ENCODE measurements at regions not wholly inside any gene's neighbourhood (a gene's known extent, or its start where the extent isn't known, plus 50 kb on each side); places are given as distances from the start of the nearest gene placed in this dataset.
"Not testable (repeated sequence)": the region's sequence is repeated elsewhere in the genome, so short reads cannot be mapped to it uniquely, and the experiment has no call there.

DNA sequence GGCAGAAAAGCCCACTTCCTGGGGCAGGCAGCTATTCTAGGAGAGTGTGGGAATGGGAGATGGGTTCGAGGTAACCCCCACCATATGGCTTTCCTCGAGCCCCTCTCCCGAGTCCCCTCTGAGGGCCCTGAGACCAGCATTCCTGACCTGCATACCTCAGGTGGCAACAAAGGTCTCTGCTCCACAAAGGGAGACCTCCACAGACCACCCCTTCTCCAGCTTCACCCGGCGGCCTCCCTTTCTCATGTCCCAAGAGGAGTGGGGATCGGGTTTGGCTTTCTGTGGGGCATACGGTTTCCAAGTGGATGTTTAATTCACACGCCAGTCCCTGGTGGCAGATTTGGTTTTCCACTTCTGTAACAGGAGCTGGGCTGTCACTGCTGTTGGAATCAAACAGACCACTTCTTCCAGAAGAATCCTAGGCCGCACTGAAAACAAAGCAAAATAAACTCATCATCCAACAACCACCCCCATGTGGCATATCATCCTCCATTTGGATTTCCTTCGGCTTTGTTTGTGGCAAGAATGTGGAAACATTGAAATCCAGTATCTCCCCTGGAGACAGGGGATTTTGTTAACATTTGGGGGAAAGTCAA, 83.2 kb downstream of the DLL1 start:
- Mint-ChIP-seq H3K27ac (no peak overlapping the region), H3K27me3 (peaks cover 6% of the 10 kb centered on the region), H3K9me3 (peaks cover 15% of the 10 kb centered on the region), H3K4me1 (ENCODE audit: low read depth) (no peaks in the 10 kb centered on the region), H3K4me3 (no peak overlapping the region), H3K36me3 (ENCODE audit: low read depth) (no peaks in the 10 kb centered on the region)

DNA sequence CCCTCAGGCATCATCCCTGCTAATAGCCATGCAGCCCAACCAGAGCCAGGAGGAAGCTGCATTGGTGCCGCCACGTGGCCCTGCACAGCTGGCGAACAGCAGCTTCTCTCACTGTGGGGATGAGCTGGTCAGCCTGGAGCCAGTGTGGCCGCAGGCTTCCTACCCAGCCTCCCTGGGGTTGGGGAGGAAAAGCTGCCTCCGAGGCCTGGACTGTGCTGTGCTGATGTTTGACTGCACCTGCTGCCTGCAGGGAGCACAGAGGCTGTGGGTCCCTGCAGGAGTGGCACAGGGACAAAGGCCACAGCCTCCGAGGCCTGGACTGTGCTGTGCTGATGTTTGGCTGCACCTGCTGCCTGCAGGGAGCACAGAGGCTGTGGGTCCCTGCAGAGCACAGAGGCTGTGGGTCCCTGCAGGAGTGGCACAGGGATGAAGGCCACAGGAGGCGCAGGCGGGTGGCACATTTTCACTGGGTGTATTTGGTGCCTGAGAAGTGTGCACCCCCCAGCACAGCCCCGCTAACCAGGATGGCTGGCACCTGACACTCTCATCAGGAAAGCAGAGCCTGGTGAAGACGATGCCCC, 83.9 kb downstream of the DLL1 start:
- H3K9me3 Mint-ChIP-seq, result peaks cover 15% of the 10 kb centered on the region
- peaks cover 6% of the 10 kb centered on the region for H3K27me3 Mint-ChIP-seq
- no peak overlapping the region for H3K4me3 Mint-ChIP-seq
- H3K4me1 Mint-ChIP-seq (ENCODE audit: low read depth), result no peaks in the 10 kb centered on the region
- no peak overlapping the region for H3K27ac Mint-ChIP-seq
- H3K36me3 Mint-ChIP-seq (ENCODE audit: low read depth), result no peaks in the 10 kb centered on the region

DNA sequence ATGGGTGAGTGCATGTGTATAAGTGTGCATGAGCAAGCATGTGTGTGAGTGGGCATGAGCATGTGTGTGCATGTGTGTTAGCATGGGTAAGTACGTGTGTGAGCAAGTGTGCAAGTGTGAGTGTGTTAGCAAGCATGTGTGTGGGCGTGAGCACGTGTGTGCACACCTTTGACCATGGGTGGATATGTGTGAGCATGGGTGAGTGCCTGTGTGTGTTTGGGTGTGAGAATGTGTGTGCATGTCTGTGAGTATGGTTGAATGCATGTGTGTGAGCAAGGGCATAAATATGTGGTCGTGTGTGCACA, 84.6 kb downstream of the DLL1 start:
- Mint-ChIP-seq H3K9me3 (peaks cover 15% of the 10 kb centered on the region), H3K4me1 (ENCODE audit: low read depth) (no peaks in the 10 kb centered on the region), H3K36me3 (ENCODE audit: low read depth) (no peaks in the 10 kb centered on the region), H3K4me3 (no peak overlapping the region), H3K27me3 (peaks cover 6% of the 10 kb centered on the region), H3K27ac (no peak overlapping the region)

DNA sequence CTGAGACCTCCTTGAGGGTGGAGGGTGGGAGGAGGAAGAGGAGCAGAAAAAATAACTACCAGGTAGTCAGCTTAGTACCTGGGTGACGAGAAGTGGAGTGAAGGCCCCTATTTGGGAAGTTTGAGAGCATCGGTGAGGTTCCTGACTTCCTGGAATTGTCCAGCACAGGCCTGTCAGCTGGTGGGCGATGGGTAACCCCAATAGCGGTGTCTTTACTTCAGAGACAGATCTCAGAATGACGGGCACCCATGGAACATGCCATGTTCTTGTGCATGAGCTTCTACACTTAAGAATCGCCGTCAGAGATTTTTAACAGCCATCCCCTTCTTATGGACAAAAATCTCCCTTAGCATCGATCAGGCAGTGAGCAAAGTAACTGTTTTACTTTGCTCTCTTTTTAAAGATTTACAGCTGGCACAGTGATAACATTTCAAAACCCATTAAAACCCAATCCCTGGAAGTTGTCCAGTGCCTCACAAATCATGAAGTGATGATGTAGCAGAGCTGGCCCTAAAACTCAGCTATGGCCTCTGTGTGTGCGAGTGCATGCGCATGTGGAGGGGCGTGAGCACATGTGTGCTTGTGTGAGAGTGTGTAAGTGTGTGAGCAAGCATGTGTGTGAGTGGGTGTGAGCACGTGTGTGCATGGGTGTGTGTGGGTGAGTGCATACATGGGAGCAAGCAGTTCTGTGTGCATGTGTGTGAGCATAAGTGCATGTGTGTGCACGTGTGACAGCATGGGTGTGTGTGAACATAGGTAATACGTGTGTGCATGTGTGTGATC, 85.2 kb downstream of the DLL1 start:
- no peak overlapping the region for H3K27ac Mint-ChIP-seq
- H3K9me3 Mint-ChIP-seq, result peaks cover 15% of the 10 kb centered on the region
- H3K4me3 Mint-ChIP-seq, result no peak overlapping the region

GRCh38 chr6:170205126-170205525, 85.8 kb downstream of the DLL1 start:
- no peaks in the 10 kb centered on the region for H3K27me3 Mint-ChIP-seq
- H3K36me3 Mint-ChIP-seq (ENCODE audit: low read depth), result no peaks in the 10 kb centered on the region
- H3K4me1 Mint-ChIP-seq (ENCODE audit: low read depth), result no peaks in the 10 kb centered on the region
- no peak overlapping the region for H3K27ac Mint-ChIP-seq
- no peak overlapping the region for H3K4me3 Mint-ChIP-seq
- peaks cover 15% of the 10 kb centered on the region for H3K9me3 Mint-ChIP-seq

More for the DNA sequence above, 85.2 kb downstream of the DLL1 start:
- Mint-ChIP-seq H3K36me3 (ENCODE audit: low read depth) (no peaks in the 10 kb centered on the region), H3K4me1 (ENCODE audit: low read depth) (no peaks in the 10 kb centered on the region), H3K27me3 (peaks cover 6% of the 10 kb centered on the region)

GRCh38 chr6:170203212-170203611, 87.7 kb downstream of the DLL1 start:
- H3K4me1 Mint-ChIP-seq (ENCODE audit: low read depth), result peaks cover 7% of the 10 kb centered on the region
- H3K36me3 Mint-ChIP-seq (ENCODE audit: low read depth), result no peaks in the 10 kb centered on the region
- H3K9me3 Mint-ChIP-seq, result peaks cover 15% of the 10 kb centered on the region
- no peak overlapping the region for H3K4me3 Mint-ChIP-seq
- no peaks in the 10 kb centered on the region for H3K27me3 Mint-ChIP-seq
- H3K27ac Mint-ChIP-seq, result no peak overlapping the region

DNA sequence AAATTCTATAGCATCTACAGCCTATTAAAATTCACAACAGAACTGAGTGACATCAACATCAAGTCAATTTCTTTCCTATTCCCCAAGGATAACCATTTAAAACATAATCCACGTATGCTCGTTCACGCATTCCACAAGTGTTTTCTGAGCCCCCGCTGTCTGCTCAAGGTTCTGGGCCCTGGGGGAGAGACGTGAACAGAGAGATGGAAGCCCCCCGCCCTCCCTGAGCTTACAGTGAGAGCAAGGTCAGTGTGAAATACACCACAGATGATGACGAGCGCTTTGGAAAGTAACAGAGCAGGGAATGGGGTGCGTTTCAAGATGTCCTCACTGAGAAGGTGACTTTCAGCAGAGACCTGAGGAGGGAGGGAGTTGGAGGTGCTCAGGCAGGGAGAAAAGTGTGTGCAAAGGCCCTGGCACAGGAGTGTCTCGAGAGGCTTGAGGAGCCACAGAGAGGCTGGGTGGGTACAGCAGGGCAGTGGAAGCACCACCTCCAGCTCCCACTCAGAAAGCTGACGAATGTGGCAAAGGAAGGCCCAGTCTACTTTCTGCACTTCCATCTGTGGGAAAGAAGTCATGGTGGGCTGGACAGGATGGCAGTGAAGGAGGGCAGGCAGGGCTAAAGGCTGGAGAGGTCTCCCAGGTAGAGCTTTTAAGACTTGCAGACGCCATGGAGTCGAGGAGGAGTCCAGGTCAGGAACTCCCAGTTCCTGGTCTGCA, 88.3 kb downstream of the DLL1 start:
- no peaks in the 10 kb centered on the region for H3K36me3 Mint-ChIP-seq (ENCODE audit: low read depth)
- peaks cover 10% of the 10 kb centered on the region for H3K4me1 Mint-ChIP-seq (ENCODE audit: low read depth)
- H3K9me3 Mint-ChIP-seq, result peaks cover 15% of the 10 kb centered on the region
- H3K27ac Mint-ChIP-seq, result no peak overlapping the region
- no peaks in the 10 kb centered on the region for H3K27me3 Mint-ChIP-seq
- no peak overlapping the region for H3K4me3 Mint-ChIP-seq

DNA sequence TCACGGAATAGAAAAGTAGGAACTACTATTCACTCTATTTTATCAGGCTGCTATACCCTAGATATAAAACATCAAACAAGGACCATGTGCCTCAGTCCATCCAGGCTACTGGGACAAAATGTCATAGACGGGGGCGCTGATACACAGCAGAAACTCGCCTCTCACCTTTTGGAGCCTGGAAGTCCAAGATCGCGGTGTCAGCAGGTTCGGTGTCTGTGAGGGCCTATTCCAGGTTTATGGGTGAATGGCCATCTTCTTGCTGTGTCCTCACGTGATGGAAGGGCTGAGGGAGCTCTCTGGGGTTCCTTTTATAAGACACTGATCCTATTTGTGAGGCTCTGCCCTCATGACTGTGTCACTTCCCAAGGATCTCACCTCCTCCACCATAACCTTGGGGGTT, 89.5 kb downstream of the DLL1 start:
- Mint-ChIP-seq H3K27ac (no peak overlapping the region), H3K4me1 (ENCODE audit: low read depth) (peaks cover 10% of the 10 kb centered on the region), H3K9me3 (peaks cover 26% of the 10 kb centered on the region), H3K36me3 (ENCODE audit: low read depth) (no peaks in the 10 kb centered on the region), H3K4me3 (no peak overlapping the region), H3K27me3 (peaks cover 8% of the 10 kb centered on the region)

GRCh38 chr6:170200458-170200891, 90.4 kb downstream of the DLL1 start:
- Mint-ChIP-seq H3K9me3 (peaks cover 33% of the 10 kb centered on the region), H3K36me3 (ENCODE audit: low read depth) (peaks cover 6% of the 10 kb centered on the region), H3K27ac (no peak overlapping the region), H3K4me3 (no peak overlapping the region), H3K27me3 (peaks cover 16% of the 10 kb centered on the region), H3K4me1 (ENCODE audit: low read depth) (peaks cover 10% of the 10 kb centered on the region)

DNA sequence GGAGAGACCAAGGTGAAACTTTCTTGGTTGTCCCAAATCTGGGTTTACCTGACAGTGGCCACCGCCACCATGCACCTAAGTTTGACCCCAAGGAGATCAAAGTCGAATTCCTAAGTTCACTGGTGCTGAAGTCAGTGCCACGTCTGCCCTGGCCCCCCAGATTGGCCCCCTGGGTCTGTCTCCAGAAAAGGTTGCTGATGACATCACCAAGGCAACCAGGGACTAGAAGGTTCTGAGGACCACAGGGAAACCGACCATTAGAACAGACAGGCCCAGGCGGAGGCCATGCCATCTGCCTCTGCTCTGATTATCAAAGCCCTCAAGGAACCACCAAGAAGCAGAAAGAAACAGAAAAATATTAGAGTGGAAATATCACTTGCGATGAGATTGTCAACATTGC, 91.2 kb downstream of the DLL1 start:
- no peak overlapping the region for H3K27ac Mint-ChIP-seq
- H3K4me3 Mint-ChIP-seq, result no peak overlapping the region

DNA sequence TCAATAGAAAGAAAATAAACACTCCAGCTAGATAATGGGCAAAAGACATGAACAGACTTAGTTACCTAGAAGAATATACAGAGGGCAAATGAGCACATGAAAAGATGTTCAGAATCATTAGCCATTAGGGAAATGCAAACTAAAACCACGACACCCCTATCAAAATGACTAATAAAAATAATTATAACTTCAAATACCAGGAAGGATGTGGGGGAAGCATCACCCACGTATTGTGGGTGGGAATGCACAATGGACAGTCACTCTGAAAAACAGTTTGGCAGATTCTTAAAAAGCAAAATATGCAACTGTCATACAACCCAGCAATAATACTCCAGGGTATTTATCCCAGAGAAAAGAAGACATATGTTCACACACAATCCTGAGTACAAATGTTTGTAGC, 92.6 kb downstream of the DLL1 start:
- H3K27me3 Mint-ChIP-seq, result peaks cover 25% of the 10 kb centered on the region
- H3K36me3 Mint-ChIP-seq (ENCODE audit: low read depth), result peaks cover 12% of the 10 kb centered on the region
- peaks cover 10% of the 10 kb centered on the region for H3K4me1 Mint-ChIP-seq (ENCODE audit: low read depth)
- no peak overlapping the region for H3K4me3 Mint-ChIP-seq
- H3K9me3 Mint-ChIP-seq, result peaks cover 35% of the 10 kb centered on the region
- H3K27ac Mint-ChIP-seq, result no peak overlapping the region

More for the DNA sequence above, 91.2 kb downstream of the DLL1 start:
- H3K4me1 Mint-ChIP-seq (ENCODE audit: low read depth), result peaks cover 10% of the 10 kb centered on the region
- peaks cover 18% of the 10 kb centered on the region for H3K27me3 Mint-ChIP-seq
- peaks cover 12% of the 10 kb centered on the region for H3K36me3 Mint-ChIP-seq (ENCODE audit: low read depth)
- H3K9me3 Mint-ChIP-seq, result peaks cover 39% of the 10 kb centered on the region

DNA sequence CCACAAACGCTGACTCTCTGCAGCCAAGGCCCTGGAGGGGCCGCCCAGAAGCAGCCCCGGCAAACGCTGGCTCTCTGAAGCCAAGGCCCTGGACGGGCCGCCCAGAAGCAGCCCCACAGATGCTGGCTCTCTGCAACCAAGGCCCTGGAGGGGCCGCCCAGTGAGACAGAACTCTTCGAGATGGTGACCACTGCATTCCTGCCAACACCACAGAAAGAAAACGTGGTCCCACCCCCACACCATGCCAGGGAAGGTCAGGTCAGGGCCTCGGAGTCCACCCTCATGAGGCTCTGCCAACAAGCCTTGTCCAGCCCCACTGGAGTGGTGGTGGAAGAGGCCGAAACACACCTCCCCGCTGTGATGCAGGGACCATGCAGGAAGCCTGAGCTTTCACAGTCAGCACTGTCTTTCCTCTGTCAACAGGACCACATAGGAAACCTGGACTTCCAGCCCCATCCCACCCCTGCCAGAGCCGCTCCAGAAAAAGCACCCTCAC, 97.5 kb downstream of the DLL1 start:
- Mint-ChIP-seq H3K4me3 (no peak overlapping the region), H3K27ac (no peak overlapping the region)

DNA sequence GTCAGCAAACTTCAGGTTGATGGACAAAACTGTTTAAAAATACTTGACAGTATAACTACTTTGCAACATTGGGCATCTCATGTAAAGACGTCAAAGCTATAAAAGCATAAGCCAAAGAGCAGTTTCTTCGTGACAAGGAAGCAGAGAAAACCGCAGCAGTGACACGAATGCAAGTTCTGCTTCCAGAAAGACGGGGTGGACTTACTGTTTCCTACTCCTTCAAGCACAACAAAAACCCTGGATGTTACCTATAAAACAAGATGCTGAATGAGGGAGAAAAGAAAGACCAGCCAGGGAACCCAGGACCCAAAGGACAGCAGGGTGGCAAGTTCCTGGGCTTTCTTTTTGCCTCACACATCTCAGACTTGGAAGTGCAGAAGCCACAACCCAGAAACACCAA, 98.0 kb downstream of the DLL1 start:
- Mint-ChIP-seq H3K9me3 (peaks cover 31% of the 10 kb centered on the region), H3K27ac (no peak overlapping the region), H3K4me1 (ENCODE audit: low read depth) (peaks cover under 1% of the 10 kb centered on the region), H3K36me3 (ENCODE audit: low read depth) (peaks cover 12% of the 10 kb centered on the region), H3K4me3 (no peak overlapping the region), H3K27me3 (peaks cover 25% of the 10 kb centered on the region)

More for the DNA sequence above, 97.5 kb downstream of the DLL1 start:
- Mint-ChIP-seq H3K27me3 (peaks cover 25% of the 10 kb centered on the region), H3K36me3 (ENCODE audit: low read depth) (peaks cover 12% of the 10 kb centered on the region), H3K4me1 (ENCODE audit: low read depth) (peaks cover 5% of the 10 kb centered on the region), H3K9me3 (peaks cover 31% of the 10 kb centered on the region)

GRCh38 chr6:170192101-170192500, 98.8 kb downstream of the DLL1 start:
- peaks cover 26% of the 10 kb centered on the region for H3K9me3 Mint-ChIP-seq
- H3K4me1 Mint-ChIP-seq (ENCODE audit: low read depth); H3K4me3 Mint-ChIP-seq; H3K27ac Mint-ChIP-seq: not testable (repeated sequence)
- peaks cover 23% of the 10 kb centered on the region for H3K27me3 Mint-ChIP-seq
- H3K36me3 Mint-ChIP-seq (ENCODE audit: low read depth), result peaks cover 12% of the 10 kb centered on the region

DNA sequence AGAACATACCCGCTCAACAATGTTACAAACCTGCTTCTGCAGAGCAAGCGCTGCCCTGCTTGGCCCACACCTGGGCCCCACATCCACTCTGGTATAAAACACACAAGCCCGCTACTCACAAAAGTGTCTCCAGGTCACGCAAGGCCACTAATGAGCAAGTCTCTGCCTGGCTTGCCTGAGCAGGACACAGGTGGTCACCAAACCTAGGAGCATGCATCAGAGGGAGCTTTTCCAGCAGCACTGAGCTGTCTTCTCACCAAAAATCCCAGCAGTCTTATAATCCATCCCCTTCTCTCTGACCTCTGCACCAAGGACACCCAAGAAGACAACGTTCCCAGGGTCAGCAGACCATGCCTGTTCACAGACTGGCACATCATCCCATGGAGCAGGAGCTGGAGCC, 100.8 kb downstream of the DLL1 start:
- H3K27me3 Mint-ChIP-seq, result peaks cover 8% of the 10 kb centered on the region
- no peak overlapping the region for H3K27ac Mint-ChIP-seq
- peaks cover 9% of the 10 kb centered on the region for H3K9me3 Mint-ChIP-seq
- H3K4me1 Mint-ChIP-seq (ENCODE audit: low read depth), result no peaks in the 10 kb centered on the region
- no peak overlapping the region for H3K4me3 Mint-ChIP-seq
- H3K36me3 Mint-ChIP-seq (ENCODE audit: low read depth), result peaks cover under 1% of the 10 kb centered on the region
